ENCODE measurements at regions not wholly inside any gene's neighbourhood (a gene's known extent, or its start where the extent isn't known, plus 50 kb on each side); places are given as distances from the start of the nearest gene placed in this dataset.

DNA sequence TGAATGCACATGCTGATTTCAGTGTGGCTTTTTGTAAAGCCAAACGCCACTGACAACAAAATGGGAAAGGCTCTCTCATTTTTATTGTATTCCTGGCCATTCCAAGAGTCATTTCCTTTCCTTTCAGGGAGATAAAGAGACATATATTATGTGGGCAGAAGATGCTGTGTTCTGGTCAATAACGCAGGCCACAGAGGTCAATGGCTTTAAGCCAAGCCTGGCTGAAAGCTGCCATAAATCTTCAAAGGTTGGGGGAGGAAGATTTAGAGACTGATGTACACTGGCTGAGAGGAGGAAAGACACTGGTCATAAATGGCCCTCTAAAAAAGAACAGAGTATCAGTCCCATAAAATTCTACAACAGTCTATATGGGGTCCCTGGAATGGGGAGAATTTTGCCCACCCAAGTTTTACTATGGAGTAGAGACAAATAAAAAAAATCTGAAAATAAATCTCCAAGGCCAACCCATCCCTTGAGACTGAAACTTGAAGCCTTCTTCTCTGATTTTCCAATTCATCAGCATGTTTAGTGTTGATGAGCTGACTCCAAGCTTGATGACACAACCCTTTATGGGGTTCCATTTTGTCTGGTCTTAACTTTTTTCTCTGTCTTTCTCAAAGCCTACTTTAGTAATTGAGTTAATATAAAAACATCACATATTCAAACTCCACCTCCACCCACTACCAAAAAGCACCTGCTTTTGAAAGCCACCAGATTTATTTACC, 152.1 kb upstream of the SLC24A2 start:
- FAIRE-seq (no peak), DNase-seq (ENCODE audit: insufficient read length, low spot score) (no peak)
- no peak for TF ChIP-seq POLR2A (IDR thresholded peaks at IDR 0.05; ENCODE audit: low read depth, low read length)

DNA sequence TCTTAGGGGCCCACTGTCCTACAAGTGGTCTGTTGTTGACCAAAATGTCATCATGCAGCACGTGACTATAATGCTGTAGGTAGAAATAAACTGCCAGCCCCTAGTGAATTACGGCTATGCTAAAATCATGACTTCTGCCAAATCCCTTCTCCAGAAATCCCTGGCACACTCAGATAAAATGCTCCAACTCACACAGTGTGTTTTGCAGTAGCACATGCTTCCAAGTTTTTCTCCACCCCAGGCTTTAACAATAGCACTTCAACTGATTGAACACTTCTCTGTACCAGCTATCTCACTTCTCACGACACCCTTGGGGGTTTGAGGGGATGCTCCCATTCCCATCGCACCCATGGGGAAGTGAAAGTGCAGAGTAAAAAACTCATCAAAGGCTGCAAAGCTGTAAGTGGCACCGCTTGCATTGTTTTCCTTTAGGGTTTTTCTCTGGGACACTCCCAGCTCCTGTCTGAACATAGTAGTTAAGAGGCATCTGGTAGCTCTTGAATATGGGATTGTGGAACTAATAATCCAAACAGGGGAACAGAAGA, 151.0 kb upstream of the SLC24A2 start:
- no peak for FAIRE-seq
- DNase-seq (ENCODE audit: insufficient read length, low spot score): no peak
- TF ChIP-seq POLR2A (IDR thresholded peaks at IDR 0.05; ENCODE audit: low read depth, low read length): no peak

DNA sequence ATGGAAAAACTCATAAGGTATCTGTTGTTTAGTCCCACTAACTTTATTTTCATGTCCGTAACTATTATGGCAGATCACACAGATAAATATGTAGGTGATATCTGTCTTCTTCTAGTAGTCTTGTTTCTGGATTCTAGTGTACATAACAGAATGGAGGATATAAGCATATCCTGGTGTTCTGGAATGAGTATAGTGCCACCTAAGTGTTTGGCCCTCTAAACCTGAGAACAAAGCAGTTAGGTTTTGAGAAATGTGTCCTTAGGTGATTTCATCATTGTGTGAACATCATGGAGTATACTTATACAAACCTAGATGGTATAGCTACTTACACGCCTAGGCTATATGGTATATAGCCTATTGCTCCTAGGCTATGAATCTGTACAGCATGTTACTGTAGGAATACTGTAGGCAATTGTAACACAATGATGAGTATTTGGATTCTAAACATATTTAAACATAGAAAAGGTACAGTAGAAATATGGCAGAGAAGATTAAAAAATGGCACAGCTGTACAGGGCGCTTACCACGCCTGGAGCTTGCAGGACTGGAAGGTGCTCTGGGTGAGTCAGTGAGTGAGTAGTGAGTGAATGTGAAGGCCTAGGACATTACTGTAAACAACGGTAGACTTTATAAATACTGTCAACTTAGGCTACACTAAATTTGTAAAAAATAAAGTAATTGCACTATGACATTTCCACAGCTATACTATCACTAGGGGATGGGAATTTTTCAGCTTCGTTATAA, 150.3 kb upstream of the SLC24A2 start:
- FAIRE-seq: no peak
- no peak for TF ChIP-seq POLR2A (IDR thresholded peaks at IDR 0.05; ENCODE audit: low read depth, low read length)
- no peak for DNase-seq (ENCODE audit: insufficient read length, low spot score)

DNA sequence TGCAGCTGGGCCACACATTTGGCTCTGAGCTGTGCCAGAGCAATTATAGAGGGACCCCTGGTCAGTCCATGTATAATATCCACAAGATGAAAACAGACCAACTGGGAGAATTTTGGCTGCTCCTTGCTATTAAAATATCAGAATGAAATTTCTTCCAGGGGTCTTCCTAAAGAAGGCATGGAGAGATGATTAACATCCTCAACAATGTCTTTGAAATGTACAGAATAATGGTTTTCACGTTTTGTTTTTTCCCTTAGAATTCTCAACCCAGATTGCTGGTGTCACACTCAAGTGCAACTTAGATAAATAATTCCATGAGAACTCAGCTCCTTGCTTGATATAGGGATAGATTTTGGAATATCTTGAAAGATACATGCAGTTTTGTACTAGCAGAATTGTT, 148.3 kb upstream of the SLC24A2 start:
- TF ChIP-seq POLR2A (IDR thresholded peaks at IDR 0.05; ENCODE audit: low read depth, low read length): no peak
- DNase-seq (ENCODE audit: insufficient read length, low spot score) (no peak), FAIRE-seq (no peak)

DNA sequence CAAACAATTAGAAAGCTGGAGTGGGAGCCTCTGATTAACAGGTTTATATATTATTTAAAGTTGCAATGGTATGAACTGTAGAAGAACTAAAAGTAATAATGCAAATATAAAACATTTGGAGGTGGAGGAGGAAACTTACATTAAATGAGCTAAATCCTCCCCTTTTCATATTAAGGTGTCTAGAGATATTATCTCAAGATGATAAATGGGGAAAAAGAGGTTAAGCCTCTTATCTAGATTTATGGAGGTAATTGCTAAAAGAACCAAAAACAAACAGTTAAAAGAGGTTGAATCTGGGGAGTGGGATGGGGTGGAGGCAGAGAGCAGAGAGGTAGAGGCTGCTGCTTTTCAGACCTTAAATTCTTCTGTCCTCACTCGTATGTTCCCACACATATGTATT, 147.8 kb upstream of the SLC24A2 start:
- DNase-seq (ENCODE audit: insufficient read length, low spot score) (no peak), FAIRE-seq (no peak)
- TF ChIP-seq POLR2A (IDR thresholded peaks at IDR 0.05; ENCODE audit: low read depth, low read length): no peak

DNA sequence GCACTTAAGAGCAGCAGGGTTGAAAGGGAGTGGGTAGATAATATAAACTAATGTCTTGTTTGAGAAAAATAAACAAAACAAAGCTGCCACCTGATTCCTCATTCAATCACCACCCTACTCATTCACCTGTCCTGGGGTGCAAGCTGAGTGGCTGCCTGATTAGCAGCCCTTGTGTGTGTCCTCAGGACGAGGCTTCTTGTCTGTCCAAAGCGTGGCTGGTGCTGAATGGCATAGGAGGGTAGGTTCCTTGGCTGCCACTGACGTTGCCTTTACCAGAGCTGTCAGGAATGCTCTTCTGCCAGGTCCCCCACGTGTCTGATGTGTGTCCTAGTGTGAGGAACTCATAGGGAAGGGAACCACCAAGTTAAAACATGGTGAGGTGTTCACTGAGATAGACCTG, 146.6 kb upstream of the SLC24A2 start:
- TF ChIP-seq POLR2A (IDR thresholded peaks at IDR 0.05; ENCODE audit: low read depth, low read length): no peak
- DNase-seq (ENCODE audit: insufficient read length, low spot score): no peak
- no peak for FAIRE-seq

DNA sequence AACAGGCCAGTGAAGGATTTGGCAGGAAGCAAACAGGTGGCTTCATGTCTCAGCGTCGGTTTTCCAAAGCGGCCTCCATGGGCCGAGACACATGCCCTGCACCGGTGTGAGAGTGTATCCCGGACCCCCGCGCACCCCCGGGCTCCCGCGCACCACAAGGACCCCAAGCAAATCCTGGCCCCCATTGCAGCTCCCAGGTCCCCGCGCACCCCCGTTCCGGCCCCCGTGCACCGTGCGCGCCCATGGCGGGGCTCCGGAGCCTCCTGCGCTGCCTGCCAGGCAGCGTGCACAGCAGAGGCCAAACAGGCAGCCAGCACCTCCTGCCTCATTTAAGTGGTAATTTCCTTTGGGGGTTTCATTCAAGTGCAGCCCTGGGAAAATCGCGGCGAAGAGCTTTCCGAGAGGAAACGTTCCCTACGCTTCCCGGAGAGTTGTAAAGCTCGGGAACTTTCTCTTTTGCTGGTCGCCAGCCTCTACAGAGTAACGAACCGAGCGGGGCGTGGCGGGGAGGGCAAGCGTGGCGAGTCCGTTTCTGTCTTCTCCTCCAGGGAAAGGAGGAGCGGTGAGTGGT, 145.5 kb upstream of the SLC24A2 start:
- no peak for TF ChIP-seq POLR2A (IDR thresholded peaks at IDR 0.05; ENCODE audit: low read depth, low read length)
- DNase-seq (ENCODE audit: insufficient read length, low spot score) (no peak), FAIRE-seq (no peak)

DNA sequence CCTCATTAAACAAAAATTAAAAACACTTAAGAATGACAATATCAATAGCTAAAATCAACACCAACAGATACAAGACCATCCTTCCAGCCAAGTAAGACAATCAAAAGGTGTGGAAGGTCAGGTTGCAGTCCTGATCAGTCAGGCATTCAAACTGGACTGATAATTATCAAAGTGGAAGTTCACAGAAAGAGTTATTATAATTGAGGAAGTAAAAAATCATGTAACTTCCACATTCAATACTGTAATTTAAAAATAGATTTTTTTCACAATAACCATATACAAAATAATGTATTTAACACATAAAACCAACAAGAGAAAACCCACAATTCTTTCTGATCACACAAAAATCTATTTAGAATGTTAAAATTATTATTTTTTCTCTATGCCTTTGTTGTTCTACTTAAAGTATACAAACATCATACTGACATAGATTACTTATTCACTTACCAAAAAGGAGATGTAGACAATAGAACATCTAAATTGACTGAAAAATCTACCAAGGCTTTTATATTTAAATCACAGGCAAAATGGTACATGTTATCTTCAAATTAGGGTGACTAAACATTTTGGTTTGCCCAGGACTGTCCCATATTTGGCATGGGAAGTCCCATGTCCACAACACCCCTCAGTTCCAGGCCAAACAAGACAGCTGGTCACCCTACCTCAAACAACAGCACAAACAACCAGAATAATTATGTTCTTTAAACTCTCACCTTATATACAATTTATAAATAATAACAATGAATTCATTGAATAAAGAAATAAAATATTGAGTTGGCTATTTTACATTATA, 142.5 kb upstream of the SLC24A2 start:
- FAIRE-seq (no peak), DNase-seq (ENCODE audit: insufficient read length, low spot score) (no peak)
- TF ChIP-seq POLR2A (IDR thresholded peaks at IDR 0.05; ENCODE audit: low read depth, low read length): no peak

DNA sequence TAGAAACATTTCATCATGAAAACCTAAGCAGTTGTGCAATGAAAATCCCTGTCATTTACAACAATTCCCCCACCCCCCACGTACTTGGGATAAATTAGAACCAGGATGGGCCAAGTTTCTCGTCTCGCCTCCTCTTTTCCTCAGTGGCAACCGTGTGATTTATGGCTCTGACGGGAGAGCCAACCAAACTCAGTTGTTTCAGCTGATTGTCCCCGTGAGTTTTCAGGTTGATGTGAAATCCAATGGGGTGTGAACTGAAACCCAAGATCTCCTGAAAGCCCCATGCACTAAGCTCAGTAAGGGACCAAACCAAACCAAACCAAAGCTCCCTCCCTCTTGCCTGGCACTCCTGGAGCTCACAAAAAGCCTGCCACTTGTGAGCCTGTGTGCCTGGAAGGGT, 138.7 kb upstream of the SLC24A2 start:
- TF ChIP-seq POLR2A (IDR thresholded peaks at IDR 0.05; ENCODE audit: low read depth, low read length): no peak
- DNase-seq (ENCODE audit: insufficient read length, low spot score) (no peak), FAIRE-seq (no peak)

DNA sequence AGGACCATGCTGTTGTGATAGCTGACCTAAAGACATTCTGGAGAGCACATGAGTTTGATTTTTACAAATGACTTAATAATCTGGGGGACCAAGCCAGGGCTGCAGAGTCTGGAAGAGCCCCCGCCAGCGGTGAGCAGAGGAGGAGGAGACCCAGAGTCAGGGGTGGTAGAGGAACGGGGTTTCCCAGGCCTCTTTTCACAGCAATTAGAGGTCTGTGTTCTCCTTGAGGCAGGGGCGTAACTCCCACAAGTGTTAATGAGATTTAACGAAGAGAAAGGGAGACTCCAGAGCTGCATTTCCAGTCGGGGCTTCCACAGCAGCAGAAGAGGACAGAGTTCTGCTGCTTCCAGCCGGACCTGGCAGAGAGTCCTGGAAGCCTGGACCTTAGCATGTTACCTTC, 137.9 kb upstream of the SLC24A2 start:
- no peak for TF ChIP-seq POLR2A (IDR thresholded peaks at IDR 0.05; ENCODE audit: low read depth, low read length)
- DNase-seq (ENCODE audit: insufficient read length, low spot score) (no peak), FAIRE-seq (no peak)

DNA sequence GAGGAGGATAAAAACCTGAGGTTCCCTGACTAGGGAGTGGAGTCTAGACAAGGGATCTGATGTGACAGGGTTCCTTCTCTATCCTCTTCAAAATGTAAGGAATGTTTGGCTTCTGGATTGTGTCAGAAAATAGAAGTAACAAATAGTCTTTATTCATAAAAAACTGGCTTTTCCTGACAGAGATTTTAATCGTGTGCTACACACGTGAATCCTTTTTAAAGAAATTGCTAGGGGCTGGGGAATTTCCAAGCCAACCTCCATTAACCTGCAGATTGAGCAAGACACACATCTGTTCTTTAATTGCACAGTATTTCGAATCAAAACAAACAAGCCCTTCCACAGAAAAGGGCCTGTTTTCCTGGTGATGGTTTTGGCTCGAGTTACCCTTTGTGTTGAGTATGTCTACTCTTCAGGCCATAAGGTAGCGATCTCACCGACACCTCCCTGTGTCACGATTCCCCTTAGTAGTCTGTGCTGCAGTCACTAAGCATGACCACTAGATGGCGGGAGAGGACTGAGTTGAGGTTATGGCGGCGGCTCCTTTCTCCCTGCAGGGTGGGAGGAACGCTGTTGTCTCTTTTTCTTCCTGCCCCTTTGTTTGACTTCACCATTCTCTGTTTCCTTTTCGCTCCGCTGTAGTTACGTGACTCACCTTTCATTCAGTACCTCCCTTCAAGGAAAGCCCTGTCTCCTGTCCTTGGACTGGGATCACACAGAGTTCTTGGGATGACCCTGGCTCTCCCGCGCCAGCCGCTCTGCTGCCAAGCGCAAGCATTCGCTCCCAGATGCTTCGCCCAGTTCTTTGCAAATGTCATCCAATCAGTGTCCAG, 137.1 kb upstream of the SLC24A2 start:
- DNase-seq (ENCODE audit: insufficient read length, low spot score) (peak; percentile 69), FAIRE-seq (peak; percentile 98)
- TF ChIP-seq POLR2A (IDR thresholded peaks at IDR 0.05; ENCODE audit: low read depth, low read length): no peak

DNA sequence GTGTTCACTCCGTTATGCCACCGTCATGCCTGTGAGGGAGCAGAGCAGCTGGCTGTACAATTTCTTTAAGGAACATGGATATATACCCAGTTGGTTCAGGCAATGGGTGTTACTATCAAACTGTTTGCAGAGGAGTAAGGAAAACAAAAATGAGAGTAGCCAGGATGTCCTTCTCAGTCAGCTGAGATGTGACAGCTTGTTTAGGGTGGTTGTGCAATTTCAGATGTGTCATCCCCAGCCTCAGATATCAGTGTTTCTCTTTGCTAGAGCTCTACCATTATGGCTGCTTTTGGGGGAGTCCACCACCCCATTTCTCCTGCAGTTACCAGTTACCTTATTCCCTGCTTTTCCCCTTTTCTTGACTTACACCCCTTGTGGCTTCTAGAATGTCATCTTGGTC, 135.2 kb upstream of the SLC24A2 start:
- DNase-seq (ENCODE audit: insufficient read length, low spot score) (no peak), FAIRE-seq (no peak)
- TF ChIP-seq POLR2A (IDR thresholded peaks at IDR 0.05; ENCODE audit: low read depth, low read length): no peak

DNA sequence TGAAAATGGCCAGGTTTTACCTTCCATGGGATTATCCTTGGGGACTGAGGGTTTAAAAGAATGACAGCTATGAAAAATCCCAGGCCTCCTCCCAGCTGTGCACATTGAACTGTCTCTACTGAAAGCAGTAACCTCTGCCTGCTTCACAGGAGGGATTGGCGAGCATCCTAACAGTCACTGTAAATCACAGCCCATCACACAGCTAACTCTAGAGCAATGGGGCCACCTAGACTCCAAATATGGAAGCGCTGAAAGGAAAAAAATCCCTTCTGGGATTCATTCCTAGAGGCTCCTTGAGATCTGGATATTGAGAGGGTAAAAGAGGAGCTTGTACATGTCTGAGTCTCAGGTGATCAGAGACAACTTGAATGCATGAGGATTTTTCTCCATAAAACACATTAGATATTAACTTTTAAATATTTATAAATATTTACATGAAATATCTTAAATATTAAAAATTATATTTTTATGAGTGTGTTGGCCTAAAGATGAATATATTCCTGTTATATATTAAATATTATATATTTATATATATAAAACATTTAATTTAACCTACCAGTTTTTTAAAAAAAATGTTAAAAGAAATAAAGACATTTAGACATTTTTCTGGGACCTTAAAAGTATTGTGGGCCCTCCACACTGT, 133.8 kb upstream of the SLC24A2 start:
- peak; percentile 52 for FAIRE-seq
- peak; percentile 26 for DNase-seq (ENCODE audit: insufficient read length, low spot score)
- no peak for TF ChIP-seq POLR2A (IDR thresholded peaks at IDR 0.05; ENCODE audit: low read depth, low read length)
